NT2/D1 (cell line): ENCODE measurements at regions not wholly inside any gene's neighbourhood (a gene's known extent, or its start where the extent isn't known, plus 50 kb on each side); places are given as distances from the start of the nearest gene placed in this dataset.

Experiments
- DNase-seq: peaks from one replicate; pipeline ENCODE4 v3.0.0-alpha.2; 2011; ENCODE audit warnings: low read depth, low spot score
- H3K27me3 ChIP-seq: 2 replicates; pipeline ENCODE4 v1.6.0; 2011; ENCODE audit warnings: mild to moderate bottlenecking; ENCODE audit not compliant: insufficient read length, insufficient read depth
- H3K36me3 ChIP-seq: 2 replicates; pipeline ENCODE4 v1.6.1; 2011; ENCODE audit warnings: mild to moderate bottlenecking, low read length, mixed read lengths; ENCODE audit not compliant: insufficient read depth, insufficient read length
- H3K4me1 ChIP-seq: 2 replicates; pipeline ENCODE4 v1.5.1; 2011; ENCODE audit not compliant: insufficient read depth, insufficient read length
- H3K4me3 ChIP-seq: 2 replicates; pipeline ENCODE4 v1.5.1; 2011; ENCODE audit warnings: low read depth; ENCODE audit not compliant: insufficient read length
- H3K9ac ChIP-seq: 2 replicates; pipeline ENCODE4 v1.6.0; 2011; ENCODE audit warnings: low read depth; ENCODE audit not compliant: insufficient read length
- H3K9me3 ChIP-seq: 2 replicates; pipeline ENCODE4 v1.5.1; 2011; ENCODE audit warnings: mild to moderate bottlenecking, low read length; ENCODE audit not compliant: insufficient read depth
- SUZ12 ChIP-seq: IDR thresholded peaks from 2 replicates; pipeline ENCODE4 v1.6.1; 2011; ENCODE audit not compliant: insufficient read length, insufficient read depth; ENCODE audit errors: extremely low read depth
- YY1 ChIP-seq: IDR thresholded peaks from 2 replicates; pipeline ENCODE4 v1.6.1; 2011; ENCODE audit not compliant: insufficient read length, insufficient read depth
- ZNF274 ChIP-seq: IDR thresholded peaks from 2 replicates; pipeline ENCODE4 v1.6.1; 2011; ENCODE audit warnings: mild to moderate bottlenecking, low read depth, low read length

DNA sequence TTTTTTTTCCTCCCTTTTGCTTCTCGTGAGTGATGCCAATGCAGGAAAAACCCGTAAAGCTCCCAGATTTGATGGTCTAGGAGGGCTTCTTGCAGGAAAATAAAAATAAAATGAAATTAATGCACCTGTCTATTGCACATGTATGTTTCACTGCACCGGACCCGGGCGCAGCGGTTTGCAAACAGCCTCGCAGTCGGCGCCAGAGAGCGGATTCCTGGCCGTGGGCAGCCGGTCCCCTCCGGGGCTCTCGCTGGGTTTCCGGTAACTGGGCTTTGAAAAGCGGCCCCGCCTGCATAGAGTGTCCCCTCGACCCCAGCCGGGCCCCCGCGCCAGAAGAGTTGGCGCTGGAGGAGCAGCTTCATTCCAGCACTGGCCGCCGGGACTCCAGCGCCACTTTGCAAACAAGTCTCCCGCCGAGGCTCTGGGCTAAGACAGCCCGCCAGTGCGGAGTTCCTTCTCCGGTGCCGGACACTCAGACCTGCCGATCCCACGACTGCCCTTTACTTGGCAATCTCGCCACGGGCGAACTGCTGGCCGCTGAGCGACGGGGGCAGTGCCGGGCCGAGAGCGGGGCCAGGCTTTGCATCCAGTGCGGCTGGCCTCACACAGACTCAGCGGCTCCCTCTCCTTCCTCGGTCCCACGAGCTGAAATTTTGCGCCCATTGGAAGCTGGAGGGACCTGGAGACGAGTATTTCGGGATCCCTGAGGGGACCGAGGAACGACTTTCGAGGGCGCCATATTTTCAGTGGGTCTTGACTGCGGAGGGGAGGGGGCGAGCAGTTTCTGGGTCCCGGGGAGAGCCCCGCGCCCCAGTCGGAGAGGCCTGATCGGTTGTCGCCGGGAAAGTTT lies 225.9 kb upstream of the C2CD4B start:
- H3K27me3 ChIP-seq: no peaks in the 10 kb centered on the region
- peak overlapping the region; percentile 95 for H3K9ac ChIP-seq
- H3K9me3 ChIP-seq: no peaks in the 10 kb centered on the region
- DNase-seq: peak; percentile 39
- H3K4me3 ChIP-seq: peak overlapping the region; percentile 96
- H3K36me3 ChIP-seq: no peaks in the 10 kb centered on the region
- no peaks in the 10 kb centered on the region for H3K4me1 ChIP-seq
- TF ChIP-seq ZNF274: no peak
- TF ChIP-seq YY1: no peak
- no peak for TF ChIP-seq SUZ12

- no peaks in the 10 kb centered on the region for H3K36me3 ChIP-seq
- no peaks in the 10 kb centered on the region for H3K9me3 ChIP-seq
- H3K27me3 ChIP-seq: no peaks in the 10 kb centered on the region
- peak overlapping the region; percentile 96 for H3K4me3 ChIP-seq
- no peak for DNase-seq
- no peaks in the 10 kb centered on the region for H3K4me1 ChIP-seq
- H3K9ac ChIP-seq: peak overlapping the region; percentile 95
- TF ChIP-seq SUZ12 (no peak), YY1 (no peak), ZNF274 (no peak)
These were observed 226.7 kb upstream of the C2CD4B start for GRCh38 chr15:62391641-62392262.

DNA sequence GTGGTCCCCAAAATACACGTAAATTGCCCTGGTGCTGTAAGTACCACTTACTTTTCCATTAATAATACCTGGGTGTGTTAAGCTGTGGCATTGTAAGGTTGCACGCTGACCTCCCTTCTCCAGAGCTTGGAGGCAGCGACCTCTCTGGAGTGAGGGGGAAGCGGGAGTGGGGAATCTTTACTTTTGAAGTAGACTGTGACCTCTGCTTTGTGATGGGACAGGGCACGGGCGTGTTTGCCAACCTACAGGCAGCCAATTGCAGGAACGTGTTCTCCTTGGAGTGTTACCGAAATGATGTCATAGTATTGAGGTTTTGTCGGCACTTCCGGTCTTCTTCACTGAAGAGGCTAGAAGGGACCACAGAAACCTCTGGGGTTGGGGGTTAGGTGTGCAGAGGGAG lies 227.3 kb upstream of the C2CD4B start:
- no peak for TF ChIP-seq ZNF274
- TF ChIP-seq SUZ12: no peak
- no peak for TF ChIP-seq YY1
- Histone ChIP-seq H3K9ac (peak overlapping the region; percentile 50), H3K27me3 (no peaks in the 10 kb centered on the region), H3K9me3 (peaks cover 5% of the 10 kb centered on the region; the same call in 1 of the 2 replicates), H3K4me3 (peak overlapping the region; percentile 96), H3K4me1 (no peaks in the 10 kb centered on the region), H3K36me3 (no peaks in the 10 kb centered on the region)
- DNase-seq: no peak

GRCh38 chr15:62393196-62393595 lies 228.1 kb upstream of the C2CD4B start:
- peaks cover 13% of the 10 kb centered on the region; the same call in 1 of the 2 replicates for H3K9me3 ChIP-seq
- TF ChIP-seq YY1 (no peak), SUZ12 (no peak), ZNF274 (no peak)
- no peak for DNase-seq
- no peaks in the 10 kb centered on the region for H3K27me3 ChIP-seq
- H3K9ac ChIP-seq: no peak overlapping the region
- peaks cover 2% of the 10 kb centered on the region for H3K36me3 ChIP-seq
- no peaks in the 10 kb centered on the region for H3K4me1 ChIP-seq
- H3K4me3 ChIP-seq: no peak overlapping the region

- Histone ChIP-seq H3K27me3 (no peaks in the 10 kb centered on the region), H3K4me3 (no peak overlapping the region), H3K36me3 (peaks cover 2% of the 10 kb centered on the region), H3K9ac (no peak overlapping the region), H3K9me3 (peaks cover 22% of the 10 kb centered on the region; the same call in 1 of the 2 replicates), H3K4me1 (no peaks in the 10 kb centered on the region)
- no peak for TF ChIP-seq YY1
- TF ChIP-seq ZNF274: no peak
- TF ChIP-seq SUZ12: no peak
- DNase-seq: no peak
These were observed 229.0 kb upstream of the C2CD4B start for GRCh38 chr15:62394079-62394478.

DNA sequence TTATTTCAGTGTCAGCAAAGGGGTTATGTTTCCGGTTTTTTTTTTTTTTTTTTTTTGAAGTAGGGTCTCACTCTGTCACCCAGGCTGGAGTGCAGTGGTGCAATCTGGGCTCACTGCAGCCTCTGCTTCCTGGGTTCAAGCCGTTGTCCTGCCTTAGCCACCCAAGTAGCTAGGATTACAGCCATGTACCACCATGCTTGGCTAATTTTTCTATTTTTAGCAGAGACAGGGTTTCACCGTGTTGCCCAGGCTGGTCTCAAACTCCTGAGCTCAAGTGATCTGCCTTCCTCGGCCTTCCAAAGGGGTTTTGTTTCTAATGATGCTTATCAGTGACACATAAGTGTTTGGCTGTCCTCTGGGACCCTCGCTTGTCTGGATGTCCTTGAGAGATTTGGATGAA lies 235.7 kb upstream of the C2CD4B start:
- Histone ChIP-seq H3K27me3 (no peaks in the 10 kb centered on the region), H3K36me3 (peaks cover 5% of the 10 kb centered on the region), H3K4me1 (no peaks in the 10 kb centered on the region), H3K9me3 (peaks cover 41% of the 10 kb centered on the region), H3K9ac (no peak overlapping the region), H3K4me3 (no peak overlapping the region)
- DNase-seq: no peak
- TF ChIP-seq SUZ12 (no peak), ZNF274 (no peak), YY1 (no peak)

DNA sequence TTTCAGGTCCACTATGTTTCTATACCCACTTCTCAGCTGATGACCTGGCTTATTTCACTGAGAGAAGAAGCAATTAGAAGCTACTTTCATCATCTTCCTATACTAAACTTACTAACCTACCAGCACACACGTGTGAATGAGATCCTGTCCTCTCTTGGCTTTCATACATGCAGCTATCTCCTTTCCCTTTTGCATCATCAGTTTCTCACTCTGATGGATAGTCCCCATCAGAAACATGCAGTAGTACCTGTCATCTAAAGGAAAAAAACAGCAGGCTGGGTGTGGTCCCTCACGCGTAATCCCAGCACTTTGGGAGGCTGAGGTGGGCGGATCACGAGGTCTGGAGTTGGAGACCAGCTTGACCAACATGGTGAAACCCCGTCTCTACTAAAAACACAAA lies 237.6 kb upstream of the C2CD4B start:
- TF ChIP-seq YY1: no peak
- TF ChIP-seq ZNF274: no peak
- TF ChIP-seq SUZ12: no peak

More for the DNA sequence above, 237.6 kb upstream of the C2CD4B start:
- Histone ChIP-seq H3K9ac (no peak overlapping the region), H3K4me3 (no peak overlapping the region), H3K4me1 (no peaks in the 10 kb centered on the region), H3K27me3 (no peaks in the 10 kb centered on the region), H3K36me3 (peaks cover 5% of the 10 kb centered on the region), H3K9me3 (peaks cover 35% of the 10 kb centered on the region)
- DNase-seq: no peak
